ENCODE measurements at regions not wholly inside any gene's neighbourhood (a gene's known extent, or its start where the extent isn't known, plus 50 kb on each side); places are given as distances from the start of the nearest gene placed in this dataset.

GRCh38 chr21:41068967-41069642 is 98.9 kb upstream of the BACE2 start:
- peak; percentile 85 for ATAC-seq
- Histone ChIP-seq H3K4me3 (peak overlapping the region in 1 of 2 donors; percentile 26), H3K9me3 (no peaks in the 10 kb centered on the region), H3K36me3 (no peaks in the 10 kb centered on the region), H3K4me1 (peaks cover 0 to 10% (median 0%) of the 10 kb centered on the region in 3 donors), H3K27ac (no peak overlapping the region), H3K27me3 (peaks cover 36% of the 10 kb centered on the region)
- TF ChIP-seq EP300 (IDR thresholded peaks at IDR 0.05) (no peak), POLR2A (IDR thresholded peaks at IDR 0.05) (no peak), CTCF (IDR thresholded peaks at IDR 0.05) (peak; percentile 67 to 90 (median 80))
- 32% methylated on average over 3 of the region's 30 CpGs; no CpG with 5 or more reads in 1 of the 2 donors for WGBS, 2 donors (ENCODE audit: low coverage in 1 of 2)

- H3K4me3 ChIP-seq = no peak overlapping the region
- TF ChIP-seq CTCF (IDR thresholded peaks at IDR 0.05) (no peak), EP300 (IDR thresholded peaks at IDR 0.05) (no peak), POLR2AphosphoS5 (IDR thresholded peaks at IDR 0.05) (no peak), POLR2A (IDR thresholded peaks at IDR 0.05) (no peak)
- ATAC-seq = no peak
- H3K4me1 ChIP-seq = peaks cover 0 to 10% (median 0%) of the 10 kb centered on the region in 3 donors
- H3K27ac ChIP-seq = no peak overlapping the region
- peaks cover 36% of the 10 kb centered on the region for H3K27me3 ChIP-seq
- H3K9me3 ChIP-seq = no peaks in the 10 kb centered on the region
- whole genome bisulfite sequencing, 2 donors (ENCODE audit: low coverage in 1 of 2) = 79% methylated on average over 2 of the region's 2 CpGs; no CpG with 5 or more reads in 1 of the 2 donors
- H3K36me3 ChIP-seq = no peaks in the 10 kb centered on the region
These were observed 97.7 kb upstream of the BACE2 start for GRCh38 chr21:41070284-41070683.

- H3K36me3 ChIP-seq = no peaks in the 10 kb centered on the region
- peaks cover 0 to 10% (median 0%) of the 10 kb centered on the region in 3 donors for H3K4me1 ChIP-seq
- no peak overlapping the region for H3K27ac ChIP-seq
- H3K27me3 ChIP-seq = peaks cover 32% of the 10 kb centered on the region
- WGBS, 2 donors (ENCODE audit: low coverage in 1 of 2) = 48 to 49% methylated on average over 7 to 10 of the region's 11 CpGs
- TF ChIP-seq EP300 (IDR thresholded peaks at IDR 0.05) = no peak
- no peak for TF ChIP-seq CTCF (IDR thresholded peaks at IDR 0.05)
- TF ChIP-seq POLR2AphosphoS5 (IDR thresholded peaks at IDR 0.05) = no peak
- no peak for TF ChIP-seq POLR2A (IDR thresholded peaks at IDR 0.05)
- no peaks in the 10 kb centered on the region for H3K9me3 ChIP-seq
- H3K4me3 ChIP-seq = no peak overlapping the region
- no peak for ATAC-seq
These were observed 96.4 kb upstream of the BACE2 start for GRCh38 chr21:41071258-41072171.

- Histone ChIP-seq H3K27ac (no peak overlapping the region), H3K9me3 (no peaks in the 10 kb centered on the region), H3K27me3 (peaks cover 28% of the 10 kb centered on the region), H3K4me3 (no peak overlapping the region), H3K4me1 (peaks cover 0 to 7% (median 0%) of the 10 kb centered on the region in 3 donors), H3K36me3 (no peaks in the 10 kb centered on the region)
- no peak for TF ChIP-seq POLR2A (IDR thresholded peaks at IDR 0.05)
- TF ChIP-seq POLR2AphosphoS5 (IDR thresholded peaks at IDR 0.05) = no peak
- TF ChIP-seq EP300 (IDR thresholded peaks at IDR 0.05) = no peak
- WGBS, 2 donors (ENCODE audit: low coverage in 1 of 2) = 52 to 61% methylated on average over 4 to 8 of the region's 8 CpGs
- no peak for ATAC-seq
These were observed 94.4 kb upstream of the BACE2 start for GRCh38 chr21:41073558-41073957.

- TF ChIP-seq POLR2AphosphoS5 (IDR thresholded peaks at IDR 0.05) (no peak), EP300 (IDR thresholded peaks at IDR 0.05) (no peak), POLR2A (IDR thresholded peaks at IDR 0.05) (no peak), CTCF (IDR thresholded peaks at IDR 0.05) (no peak)
- H3K27ac ChIP-seq = no peak overlapping the region
- WGBS, 2 donors (ENCODE audit: low coverage in 1 of 2) = 54 to 63% methylated on average over 7 to 8 of the region's 11 CpGs
- H3K36me3 ChIP-seq = no peaks in the 10 kb centered on the region
- H3K4me1 ChIP-seq = no peaks in the 10 kb centered on the region
- peaks cover 18% of the 10 kb centered on the region for H3K27me3 ChIP-seq
- no peaks in the 10 kb centered on the region for H3K9me3 ChIP-seq
- H3K4me3 ChIP-seq = no peak overlapping the region
- ATAC-seq = no peak
These were observed 93.4 kb upstream of the BACE2 start for GRCh38 chr21:41074396-41075184.

Measured in gastroesophageal sphincter (tissue), 4 donors.